ENCODE measurements at regions not wholly inside any gene's neighbourhood (a gene's known extent, or its start where the extent isn't known, plus 50 kb on each side); places are given as distances from the start of the nearest gene placed in this dataset.
"Not testable (repeated sequence)": the region's sequence is repeated elsewhere in the genome, so short reads cannot be mapped to it uniquely, and the experiment has no call there.

GRCh38 chr1:173377266-173377665, 99.9 kb upstream of the PRDX6 start:
- TF ChIP-seq CTCF (IDR thresholded peaks at IDR 0.05; ENCODE audit: control insufficient read depth, extremely low read depth, insufficient read depth) = no peak
- DNase-seq (ENCODE audit: low read depth) = no peak
- H3K4me3 ChIP-seq (ENCODE audit: low read depth, low read length) = no peak overlapping the region

GRCh38 chr1:173383351-173383750, 93.8 kb upstream of the PRDX6 start:
- no peak overlapping the region for H3K4me3 ChIP-seq (ENCODE audit: low read depth, low read length)
- TF ChIP-seq CTCF (IDR thresholded peaks at IDR 0.05; ENCODE audit: control insufficient read depth, extremely low read depth, insufficient read depth) = no peak
- DNase-seq (ENCODE audit: low read depth) = no peak

GRCh38 chr1:173388352-173388751, 88.8 kb upstream of the PRDX6 start:
- no peak for TF ChIP-seq CTCF (IDR thresholded peaks at IDR 0.05; ENCODE audit: control insufficient read depth, extremely low read depth, insufficient read depth)
- no peak for DNase-seq (ENCODE audit: low read depth)
- no peak overlapping the region for H3K4me3 ChIP-seq (ENCODE audit: low read depth, low read length)

- H3K4me3 ChIP-seq (ENCODE audit: low read depth, low read length) = no peak overlapping the region
- DNase-seq (ENCODE audit: low read depth) = no peak
- TF ChIP-seq CTCF (IDR thresholded peaks at IDR 0.05; ENCODE audit: control insufficient read depth, extremely low read depth, insufficient read depth) = no peak
These were observed 84.1 kb upstream of the PRDX6 start for GRCh38 chr1:173392895-173393658.

- no peak overlapping the region for H3K4me3 ChIP-seq (ENCODE audit: low read depth, low read length)
- no peak for TF ChIP-seq CTCF (IDR thresholded peaks at IDR 0.05; ENCODE audit: control insufficient read depth, extremely low read depth, insufficient read depth)
- DNase-seq (ENCODE audit: low read depth) = no peak
These were observed 83.5 kb upstream of the PRDX6 start for GRCh38 chr1:173393659-173394000.

- H3K4me3 ChIP-seq (ENCODE audit: low read depth, low read length); DNase-seq (ENCODE audit: low read depth): not testable (repeated sequence)
These were observed 82.3 kb upstream of the PRDX6 start for GRCh38 chr1:173394813-173395212.

GRCh38 chr1:173395762-173396161, 81.4 kb upstream of the PRDX6 start:
- no peak overlapping the region for H3K4me3 ChIP-seq (ENCODE audit: low read depth, low read length)
- DNase-seq (ENCODE audit: low read depth) = no peak
- TF ChIP-seq CTCF (IDR thresholded peaks at IDR 0.05; ENCODE audit: control insufficient read depth, extremely low read depth, insufficient read depth) = no peak

All from LNCaP clone FGC (cell line).